ENCODE measurements at regions not wholly inside any gene's neighbourhood (a gene's known extent, or its start where the extent isn't known, plus 50 kb on each side); places are given as distances from the start of the nearest gene placed in this dataset.
A peak's percentile ranks its signal among the peaks of the same experiment; 100 is the strongest.
"Not testable (repeated sequence)": the region's sequence is repeated elsewhere in the genome, so short reads cannot be mapped to it uniquely, and the experiment has no call there.

- no peak for DNase-seq
Observed at GRCh38 chr5:121009058-121009457, 545.0 kb downstream of the PRR16 start.

- no peak for DNase-seq
Observed at GRCh38 chr5:121018004-121018403, 553.9 kb downstream of the PRR16 start.

GRCh38 chr5:121019106-121019505, 555.0 kb downstream of the PRR16 start:
- DNase-seq = no peak

- no peak for DNase-seq
Observed at GRCh38 chr5:121019734-121020133, 555.6 kb downstream of the PRR16 start.

GRCh38 chr5:121021681-121022080, 557.6 kb downstream of the PRR16 start:
- DNase-seq = no peak

GRCh38 chr5:121024416-121025311, 560.6 kb downstream of the PRR16 start:
- no peak for DNase-seq

DNA sequence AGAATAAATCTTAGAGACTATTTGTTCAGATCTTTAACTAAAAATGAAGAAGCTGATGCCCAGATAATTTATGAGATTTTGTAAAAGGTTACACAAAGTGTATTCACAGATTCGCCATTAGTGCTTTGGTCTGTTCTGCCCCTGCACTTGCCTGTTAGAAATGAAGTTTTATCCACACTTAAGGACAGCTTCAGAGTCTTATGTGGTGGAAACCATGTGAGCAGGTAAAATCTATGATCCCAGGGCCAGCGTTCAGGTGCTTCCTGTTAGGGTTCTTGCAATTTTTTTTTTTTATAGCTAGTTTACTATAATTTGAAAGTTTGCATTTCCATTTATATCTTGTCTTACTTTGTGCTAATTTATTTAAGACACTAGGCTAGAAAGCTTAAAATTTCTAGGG, 561.6 kb downstream of the PRR16 start:
- DNase-seq = no peak

DNA sequence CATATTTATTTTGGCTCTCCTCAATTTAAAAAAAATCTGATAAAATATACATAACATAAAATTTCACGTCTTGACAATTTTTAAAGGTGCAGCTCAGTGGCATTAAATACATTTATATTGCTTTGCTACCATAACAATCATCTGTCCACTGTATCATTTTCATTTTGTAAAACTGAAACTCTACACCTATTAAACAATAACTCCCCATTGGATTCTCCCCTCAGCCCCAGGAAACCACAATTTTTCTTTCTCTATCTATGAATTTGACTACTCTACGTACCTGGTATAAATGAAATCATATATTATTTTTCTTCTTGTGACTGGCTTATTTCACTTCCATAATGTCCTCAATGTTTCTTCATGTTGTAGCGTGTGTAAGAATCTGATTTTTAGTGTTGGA, 563.5 kb downstream of the PRR16 start:
- no peak for DNase-seq

- DNase-seq = no peak
Observed at GRCh38 chr5:121029536-121030245, 565.6 kb downstream of the PRR16 start.

DNA sequence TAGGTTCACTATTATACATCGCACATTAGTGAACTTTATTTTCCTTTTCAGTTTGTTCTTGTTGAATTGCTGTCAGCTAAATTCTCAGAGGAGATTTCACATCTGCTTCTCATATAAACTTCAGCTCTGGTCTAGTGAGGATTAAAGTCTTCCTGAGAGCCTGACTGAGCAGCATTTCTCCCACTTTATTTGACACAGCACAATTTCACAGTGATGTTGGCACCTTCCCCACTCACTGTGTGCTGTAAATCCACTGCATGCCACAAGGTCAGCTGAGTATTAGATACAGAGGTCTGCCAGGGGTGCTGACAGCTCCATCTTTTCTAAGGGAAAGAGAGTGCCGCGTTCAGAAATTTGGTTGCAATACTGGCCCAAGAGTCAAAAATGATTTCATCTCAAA, 567.4 kb downstream of the PRR16 start:
- no peak for DNase-seq

- no peak for DNase-seq
Observed at GRCh38 chr5:121033334-121033733, 569.2 kb downstream of the PRR16 start.

GRCh38 chr5:121038438-121038837, 574.3 kb downstream of the PRR16 start:
- no peak for DNase-seq

- DNase-seq = no peak
Observed at GRCh38 chr5:121049971-121050370, 585.9 kb downstream of the PRR16 start.

DNA sequence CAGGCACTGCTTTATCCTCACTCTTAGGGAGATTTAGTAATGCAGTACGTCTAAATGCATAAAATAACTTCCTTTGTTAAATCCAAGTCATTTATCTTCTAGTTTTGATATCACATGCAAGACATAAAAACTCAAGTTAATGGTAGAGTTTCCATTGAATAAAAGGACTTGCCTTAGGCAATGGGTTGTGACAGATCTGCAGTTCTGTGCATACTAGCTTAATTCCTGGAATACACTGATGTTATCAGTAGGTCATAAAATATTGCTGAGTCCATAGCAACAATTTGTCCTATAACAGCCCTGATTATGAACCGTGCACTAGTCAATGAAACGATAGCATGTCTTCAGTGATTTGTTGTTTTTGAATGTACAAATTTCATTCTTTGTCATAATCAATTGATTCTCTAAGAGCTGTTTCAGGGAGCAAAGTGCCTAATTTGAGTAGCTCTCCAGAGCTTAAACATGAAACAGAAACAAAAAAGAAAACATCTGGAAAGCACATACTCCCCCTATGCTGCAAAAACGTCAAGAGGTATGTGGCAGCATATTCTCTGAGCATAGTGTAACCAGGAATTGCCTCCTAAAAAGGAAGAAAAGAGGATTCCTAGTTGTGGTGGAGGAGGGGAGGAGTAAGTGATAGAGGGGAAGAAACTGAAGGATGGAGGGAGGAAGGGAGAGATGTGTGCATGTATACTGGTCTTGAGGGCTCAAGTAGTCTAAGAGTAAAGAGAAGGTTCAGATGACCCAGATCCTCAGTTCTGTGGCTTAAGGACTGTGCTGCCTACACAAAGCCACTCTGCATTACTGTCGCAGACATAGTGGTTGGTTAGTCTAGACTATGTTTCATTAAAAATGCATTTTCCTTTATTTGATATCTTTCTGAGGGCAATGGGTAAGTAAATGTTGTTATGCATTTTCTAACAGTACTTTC, 589.2 kb downstream of the PRR16 start:
- DNase-seq = peak; percentile 17

DNA sequence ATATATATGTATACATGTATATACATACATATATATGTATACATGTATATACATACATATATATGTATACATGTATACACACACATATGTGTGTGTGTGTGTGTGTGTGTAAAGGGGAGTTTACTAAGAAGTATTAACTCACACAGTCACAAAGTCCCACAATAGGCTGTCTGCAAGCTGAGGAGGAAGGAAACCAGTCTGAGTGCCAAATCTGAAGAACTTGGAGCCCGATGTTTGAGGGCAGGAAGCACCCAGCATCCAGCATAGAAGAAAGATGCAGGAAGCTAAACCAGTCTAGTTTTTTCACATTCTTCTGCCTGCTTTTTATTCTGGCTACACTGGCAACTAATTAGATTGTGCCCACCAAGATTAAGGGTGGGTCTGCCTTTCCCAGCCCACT, 591.5 kb downstream of the PRR16 start:
- DNase-seq = no peak

DNA sequence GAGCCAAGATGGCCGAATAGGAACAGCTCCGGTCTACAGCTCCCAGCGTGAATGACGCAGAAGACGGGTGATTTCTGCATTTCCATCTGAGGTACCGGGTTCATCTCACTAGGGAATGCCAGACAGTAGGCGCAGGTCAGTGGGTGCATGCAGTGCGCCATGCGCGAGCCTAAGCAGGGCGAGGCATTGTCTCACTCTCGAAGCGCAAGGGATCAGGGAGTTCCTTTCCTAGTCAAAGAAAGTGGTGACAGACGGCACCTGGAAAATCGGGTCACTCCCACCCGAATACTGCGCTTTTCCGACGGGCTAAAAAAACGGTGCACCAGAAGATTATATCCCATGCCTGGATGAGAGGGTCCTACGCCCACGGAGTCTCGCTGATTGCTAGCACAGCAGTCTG, 600.1 kb downstream of the PRR16 start:
- not testable (repeated sequence) for DNase-seq

- no peak for DNase-seq
Observed at GRCh38 chr5:121086671-121087070, 622.6 kb downstream of the PRR16 start.

- DNase-seq = no peak
Observed at GRCh38 chr5:121087560-121087959, 623.5 kb downstream of the PRR16 start.

GRCh38 chr5:121088341-121088740, 624.2 kb downstream of the PRR16 start:
- DNase-seq = no peak

GRCh38 chr5:121090822-121091221, 626.7 kb downstream of the PRR16 start:
- no peak for DNase-seq

DNA sequence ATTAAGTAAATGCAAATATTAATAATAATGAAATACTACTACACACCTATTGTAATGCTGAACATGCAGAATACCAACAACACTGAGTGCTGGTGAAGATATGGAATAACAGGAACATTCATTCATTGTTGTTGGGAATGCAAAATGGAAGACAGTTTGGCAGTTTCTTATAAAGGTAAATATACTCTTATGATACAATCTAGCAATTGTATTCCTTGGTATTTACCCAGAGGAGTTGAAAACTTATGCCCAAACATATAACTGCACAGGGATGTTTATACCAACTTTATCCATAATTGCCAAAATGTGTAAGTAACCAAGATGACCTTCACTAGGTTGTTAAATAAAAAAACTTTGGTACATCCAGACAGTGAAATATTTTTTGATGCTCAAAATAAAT, 636.8 kb downstream of the PRR16 start:
- no peak for DNase-seq

DNA sequence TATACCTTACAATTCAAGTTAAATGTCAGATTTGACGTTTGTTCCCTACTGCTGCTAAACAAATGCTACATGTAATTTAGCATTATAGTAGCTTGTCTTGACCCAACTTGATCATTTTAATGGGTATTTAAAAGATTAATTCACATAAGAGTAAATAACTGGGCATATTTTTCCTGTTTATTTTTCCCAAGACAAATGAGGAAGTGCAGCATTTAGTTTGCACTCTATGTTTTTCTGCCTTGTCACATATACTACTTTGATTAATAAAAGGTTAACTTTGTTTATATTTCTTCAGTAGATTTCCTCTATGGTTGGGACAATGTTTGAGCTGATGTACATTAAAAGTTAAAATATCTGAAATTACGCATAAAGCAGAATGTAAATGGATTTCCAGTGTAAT, 641.8 kb downstream of the PRR16 start:
- DNase-seq = no peak

Data from GF-D8 (cell line).